ENCODE measurements at regions not wholly inside any gene's neighbourhood (a gene's known extent, or its start where the extent isn't known, plus 50 kb on each side); places are given as distances from the start of the nearest gene placed in this dataset.

GRCh38 chr21:26784974-26785373, 60.2 kb downstream of the ADAMTS1 start:
- no peak for DNase-seq

GRCh38 chr21:26783466-26784195, 61.6 kb downstream of the ADAMTS1 start:
- no peak for DNase-seq

GRCh38 chr21:26782747-26783146, 62.5 kb downstream of the ADAMTS1 start:
- DNase-seq = no peak

- DNase-seq = no peak
Measured at GRCh38 chr21:26782331-26782730, 62.9 kb downstream of the ADAMTS1 start.

GRCh38 chr21:26781331-26781730, 63.9 kb downstream of the ADAMTS1 start:
- DNase-seq = no peak

GRCh38 chr21:26777166-26777565, 68.0 kb downstream of the ADAMTS1 start:
- no peak for DNase-seq

GRCh38 chr21:26776310-26777021, 68.7 kb downstream of the ADAMTS1 start:
- DNase-seq = no peak

- DNase-seq = no peak
Measured at GRCh38 chr21:26773058-26773457, 72.2 kb downstream of the ADAMTS1 start.

- no peak for DNase-seq
Measured at GRCh38 chr21:26769613-26770188, 75.5 kb downstream of the ADAMTS1 start.

GRCh38 chr21:26766826-26767325, 78.3 kb downstream of the ADAMTS1 start:
- no peak for DNase-seq

- no peak for DNase-seq
Measured at GRCh38 chr21:26761174-26761915, 83.9 kb downstream of the ADAMTS1 start.

- no peak for DNase-seq
Measured at GRCh38 chr21:26759731-26760130, 85.5 kb downstream of the ADAMTS1 start.

- no peak for DNase-seq
Measured at GRCh38 chr21:26758083-26758880, 86.9 kb downstream of the ADAMTS1 start.

- DNase-seq = no peak
Measured at GRCh38 chr21:26756491-26757159, 88.6 kb downstream of the ADAMTS1 start.

GRCh38 chr21:26754853-26755252, 90.4 kb downstream of the ADAMTS1 start:
- no peak for DNase-seq

GRCh38 chr21:26753822-26754221, 91.4 kb downstream of the ADAMTS1 start:
- no peak for DNase-seq

GRCh38 chr21:26752849-26753248, 92.4 kb downstream of the ADAMTS1 start:
- DNase-seq = no peak

- no peak for DNase-seq
Measured at GRCh38 chr21:26751305-26751704, 93.9 kb downstream of the ADAMTS1 start.

- no peak for DNase-seq
Measured at GRCh38 chr21:26748066-26748465, 97.1 kb downstream of the ADAMTS1 start.

GRCh38 chr21:26747216-26747615, 98.0 kb downstream of the ADAMTS1 start:
- DNase-seq = no peak

- no peak for DNase-seq
Measured at GRCh38 chr21:26743524-26743923, 101.7 kb downstream of the ADAMTS1 start.

- DNase-seq = no peak
Measured at GRCh38 chr21:26739189-26739588, 106.0 kb downstream of the ADAMTS1 start.

Measured in activated naive CD4-positive, alpha-beta T cell treated with Interleukin-2 at 50 U/mL for 16 hours (primary cell).